IMR-90 (cell line): ENCODE measurements at regions not wholly inside any gene's neighbourhood (a gene's known extent, or its start where the extent isn't known, plus 50 kb on each side); places are given as distances from the start of the nearest gene placed in this dataset.

Experiments used
- ATAC-seq: fragments of 200-7000 bp; cut with Tn5 transposase; 2 replicates; pipeline ENCODE4 v1.9.1; 2020; ENCODE audit warnings: low read depth, mild to moderate bottlenecking, moderate library complexity
- BruUV-seq: library from RNA; stranded (reverse); fragments of 400-500 nt; replicated peaks from 2 replicates; lab custom pipeline; 2021; lab: Mats Ljungman, UMichigan
- CTCF ChIA-PET: fragments of 300-600 bp; formaldehyde crosslinking; extraction: SDS; loops from one replicate; lab custom pipeline; 2021; ENCODE audit warnings: antibody characterized with exemption; lab: Yijun Ruan, JAX
- POLR2A ChIA-PET: fragments of 300-600 bp; sonication (Branson Sonifier 250); formaldehyde crosslinking; loops from one replicate; lab custom pipeline; 2022; ENCODE audit warnings: antibody characterized with exemption; ENCODE audit not compliant: unreplicated experiment; lab: Charles Lee
- DNase-seq: peaks from one replicate; pipeline ENCODE4 v3.0.0; 2013
- H2AFZ ChIP-seq: replicated peaks from 2 replicates; pipeline ENCODE3; 2013; ENCODE audit warnings: low read length, mild to moderate bottlenecking; ENCODE audit not compliant: poor library complexity
- H2AK5ac ChIP-seq: 2 replicates; pipeline ENCODE4 v1.6.1; 2013; ENCODE audit warnings: low read depth, low read length, inconsistent platforms
- H2AK9ac ChIP-seq: replicated peaks from 2 replicates; pipeline ENCODE3; 2013; ENCODE audit warnings: mild to moderate bottlenecking, low read depth, low read length, moderate library complexity; ENCODE audit not compliant: poor library complexity
- H2BK120ac ChIP-seq: 2 replicates; pipeline ENCODE4 v1.6.1; 2013; ENCODE audit warnings: low read depth, low read length, inconsistent platforms
- H2BK15ac ChIP-seq: 3 replicates; pipeline ENCODE4 v1.6.1; 2013; ENCODE audit warnings: low read depth, low read length, inconsistent platforms
- H2BK20ac ChIP-seq: 2 replicates; pipeline ENCODE4 v1.6.1; 2013; ENCODE audit warnings: low read depth, mild to moderate bottlenecking, inconsistent platforms, low read length, moderate library complexity
- H2BK5ac ChIP-seq: 2 replicates; pipeline ENCODE4 v1.6.1; 2013; ENCODE audit warnings: mild to moderate bottlenecking, low read depth, low read length, inconsistent platforms; ENCODE audit not compliant: poor library complexity, severe bottlenecking
- H3K14ac ChIP-seq: replicated peaks from 2 replicates; pipeline ENCODE4 v1.6.1; 2013; ENCODE audit warnings: low read depth, low read length, inconsistent platforms
- H3K18ac ChIP-seq: 2 replicates; pipeline ENCODE4 v1.6.1; 2013; ENCODE audit warnings: low read depth, low read length, control low read depth
- H3K23ac ChIP-seq: 2 replicates; pipeline ENCODE4 v1.6.1; 2013; ENCODE audit warnings: low read depth, low read length, inconsistent platforms
- H3K27ac ChIP-seq: 2 replicates; pipeline ENCODE4 v1.5.1; 2013; ENCODE audit warnings: mild to moderate bottlenecking, control low read depth, low read length; ENCODE audit not compliant: insufficient read depth
- H3K27me3 ChIP-seq: 2 replicates; pipeline ENCODE4 v1.6.1; 2013; ENCODE audit warnings: low read length; ENCODE audit not compliant: control insufficient read depth, insufficient read depth
- H3K36me3 ChIP-seq: 2 replicates; pipeline ENCODE4 v1.6.1; 2013; ENCODE audit warnings: low read length, mixed read lengths; ENCODE audit not compliant: control insufficient read depth, insufficient read depth
- H3K4ac ChIP-seq: 2 replicates; pipeline ENCODE4 v1.6.1; 2013; ENCODE audit warnings: low read depth, low read length, inconsistent platforms
- H3K4me1 ChIP-seq: 2 replicates; pipeline ENCODE4 v1.6.1; 2013; ENCODE audit warnings: low read length, mixed read lengths; ENCODE audit not compliant: control insufficient read depth, insufficient read depth
- H3K4me2 ChIP-seq: 2 replicates; pipeline ENCODE4 v1.6.1; 2013; ENCODE audit warnings: low read depth, mild to moderate bottlenecking, control low read depth, low read length, moderate library complexity
- H3K4me3 ChIP-seq: 2 replicates; pipeline ENCODE4 v1.5.1; 2013; ENCODE audit warnings: low read depth, mild to moderate bottlenecking, control low read depth, low read length, moderate library complexity; ENCODE audit not compliant: insufficient read depth
- H3K56ac ChIP-seq: 2 replicates; pipeline ENCODE4 v1.6.1; 2013; ENCODE audit warnings: low read length, inconsistent platforms; ENCODE audit not compliant: insufficient read depth; ENCODE audit errors: extremely low read depth
- H3K79me1 ChIP-seq, 2 experiments: 2 replicates each; pipeline ENCODE4 v1.6.1; 2013; ENCODE audit warnings: low read length in 2 of 2, inconsistent platforms in 1 of 2, low read depth in 1 of 2
- H3K9ac ChIP-seq: 2 replicates; pipeline ENCODE4 v1.6.1; 2013; ENCODE audit warnings: low read depth, low read length, control low read depth
- H3K9me1 ChIP-seq: 2 replicates; pipeline ENCODE4 v1.6.1; 2013; ENCODE audit warnings: low read length, inconsistent platforms; ENCODE audit not compliant: insufficient read depth
- H3K9me3 ChIP-seq: 2 replicates; pipeline ENCODE4 v1.6.1; 2013; ENCODE audit warnings: low read length; ENCODE audit not compliant: control insufficient read depth, insufficient read depth
- H4K20me1 ChIP-seq: 2 replicates; pipeline ENCODE4 v1.6.1; 2013; ENCODE audit warnings: low read length, inconsistent platforms; ENCODE audit not compliant: insufficient read depth
- H4K5ac ChIP-seq: 2 replicates; pipeline ENCODE4 v1.6.1; 2013; ENCODE audit warnings: mild to moderate bottlenecking, low read depth, low read length, control low read depth
- H4K8ac ChIP-seq, 2 experiments: 2 replicates each; pipeline ENCODE4 v1.6.1; 2013; ENCODE audit warnings: low read depth in 2 of 2, low read length in 2 of 2, control low read depth in 1 of 2, inconsistent platforms in 1 of 2
- H4K91ac ChIP-seq: 2 replicates; pipeline ENCODE4 v1.6.1; 2013; ENCODE audit warnings: low read depth, low read length, inconsistent platforms; ENCODE audit not compliant: insufficient read depth
- CHD1 ChIP-seq: IDR thresholded peaks from 2 replicates; pipeline ENCODE4 v1.6.1; 2012; ENCODE audit warnings: low read depth, low read length, improper control_type of control experiment
- CTCF ChIP-seq: conservative IDR thresholded peaks from 2 replicates; pipeline ENCODE4 v1.5.1; 2012; ENCODE audit warnings: mild to moderate bottlenecking, low read depth, low read length, improper control_type of control experiment
- ELK1 ChIP-seq: fragments of 150-350 bp; IDR thresholded peaks from 2 replicates; pipeline ENCODE4 v1.6.1; 2016; ENCODE audit warnings: low read depth, mild to moderate bottlenecking, low read length, moderate library complexity, borderline replicate concordance
- MXI1 ChIP-seq: IDR thresholded peaks from 2 replicates; pipeline ENCODE4 v1.6.1; 2012; ENCODE audit warnings: low read depth, mild to moderate bottlenecking, low read length, moderate library complexity, borderline replicate concordance
- RAD21 ChIP-seq: IDR thresholded peaks from 2 replicates; pipeline ENCODE4 v1.6.1; 2012; ENCODE audit warnings: low read length, improper control_type of control experiment
- RFX5 ChIP-seq: IDR thresholded peaks from 2 replicates; pipeline ENCODE4 v1.8.0; 2012; ENCODE audit warnings: low read depth, mild to moderate bottlenecking, low read length, moderate library complexity
- USF2 ChIP-seq: fragments of 150-350 bp; IDR thresholded peaks from 2 replicates; pipeline ENCODE4 v1.6.1; 2017; ENCODE audit warnings: mild to moderate bottlenecking, antibody characterized with exemption, low read length, low read depth
- WGBS, 2 experiments: methylation state at CpG; one replicate each; pipeline versions ENCODE4 v1.1.5 to v1.1.7; 2013; ENCODE audit warnings: missing lambda C conversion rate in 2 of 2; ENCODE audit not compliant: insufficient read length in 1 of 2; ENCODE audit errors: extremely low coverage in 2 of 2; 5-methylcytosine and 5-hydroxymethylcytosine counted together
- dilution Hi-C: fragments of 300-500 bp; cut with HindIII; formaldehyde crosslinking; loops from one replicate; pipeline ENCODE4 v1.14.3; 2018; ENCODE audit warnings: low sequenced_read_pairs; ENCODE audit not compliant: unreplicated experiment
- in situ Hi-C: fragments of 300-500 bp; cut with MboI; formaldehyde crosslinking; loops from 3 replicates; pipeline ENCODE4 v1.14.3; 2019; ENCODE audit warnings: low sequenced_read_pairs, inconsistent platforms, mixed read lengths
- intact Hi-C: fragments of 100-400 bp; cut with micrococcal nuclease; formaldehyde crosslinking; loops from 2 replicates; pipeline ENCODE4 v1.10.0; 2022

GRCh38 chr6:169868458-169868857 lies 117.0 kb downstream of the ERMARD start:
- Histone ChIP-seq H3K4ac (no peak overlapping the region), H2AK5ac (no peak overlapping the region), H2BK5ac (no peak overlapping the region), H3K27me3 (no peaks in the 10 kb centered on the region), H2AFZ (no peak overlapping the region), H3K18ac (no peak overlapping the region), H3K4me2 (no peak overlapping the region), H3K4me3 (no peak overlapping the region), H4K20me1 (no peaks in the 10 kb centered on the region), H2AK9ac (no peak overlapping the region), H3K9me3 (peaks cover 30% of the 10 kb centered on the region), H2BK120ac (no peak overlapping the region), H3K9ac (no peak overlapping the region), H4K5ac (no peak overlapping the region), H3K56ac (no peak overlapping the region), H3K4me1 (no peaks in the 10 kb centered on the region), H4K8ac (no peak overlapping the region), H2BK15ac (no peak overlapping the region), H3K36me3 (no peaks in the 10 kb centered on the region), H2BK20ac (no peak overlapping the region), H3K79me1 (no peaks in the 10 kb centered on the region), H3K9me1 (no peaks in the 10 kb centered on the region), H4K91ac (no peak overlapping the region), H3K27ac (no peak overlapping the region), H3K23ac (no peak overlapping the region), H3K14ac (no peak overlapping the region)
- TF ChIP-seq USF2 (no peak), ELK1 (no peak), CTCF (no peak), MXI1 (no peak), RFX5 (no peak), CHD1 (no peak), RAD21 (no peak)
- intact Hi-C loops (no loop called here), dilution Hi-C loops (no loop called here), in situ Hi-C loops (no loop called here)
- ChIA-PET CTCF (no interaction called here), POLR2A (no interaction called here)
- BruUV-seq: no TSS peak
- WGBS, 2 experiments: 52% methylated on average over 7 of the region's 19 CpGs; no CpG with 5 or more reads in 1 of the 2 experiments
- ATAC-seq: no peak
- no peak for DNase-seq
